ENCODE measurements at regions not wholly inside any gene's neighbourhood (a gene's known extent, or its start where the extent isn't known, plus 50 kb on each side); places are given as distances from the start of the nearest gene placed in this dataset.

GRCh38 chr1:184156521-184157393 lies 105.2 kb downstream of the TSEN15 start:
- no peak for TF ChIP-seq CTCF (IDR thresholded peaks at IDR 0.05; ENCODE audit: low read depth, low read length)
- no peak for TF ChIP-seq MAX (IDR thresholded peaks at IDR 0.05; ENCODE audit: low read depth, low read length)
